OCI-LY1 (cell line): ENCODE measurements at regions not wholly inside any gene's neighbourhood (a gene's known extent, or its start where the extent isn't known, plus 50 kb on each side); places are given as distances from the start of the nearest gene placed in this dataset.

Source experiments
- EZH2 ChIP-seq: fragments of 200-600 bp; sonication (generic), shearing (Covaris generic); IDR thresholded peaks from 2 replicates; pipeline ENCODE4 v1.8.0; 2017; ENCODE audit warnings: borderline replicate concordance, mixed run types, mild to moderate bottlenecking, antibody characterized with exemption, low read length, moderate library complexity, mixed read lengths
- TF ChIP-seq, protein P1 (sequence below): fragments of 200-600 bp; sonication (generic), shearing (Covaris generic); IDR thresholded peaks from 2 replicates; pipeline ENCODE4 v1.5.1; 2017; ENCODE audit warnings: mild to moderate bottlenecking, antibody characterized with exemption, low read length, moderate library complexity, mixed read lengths

DNA sequence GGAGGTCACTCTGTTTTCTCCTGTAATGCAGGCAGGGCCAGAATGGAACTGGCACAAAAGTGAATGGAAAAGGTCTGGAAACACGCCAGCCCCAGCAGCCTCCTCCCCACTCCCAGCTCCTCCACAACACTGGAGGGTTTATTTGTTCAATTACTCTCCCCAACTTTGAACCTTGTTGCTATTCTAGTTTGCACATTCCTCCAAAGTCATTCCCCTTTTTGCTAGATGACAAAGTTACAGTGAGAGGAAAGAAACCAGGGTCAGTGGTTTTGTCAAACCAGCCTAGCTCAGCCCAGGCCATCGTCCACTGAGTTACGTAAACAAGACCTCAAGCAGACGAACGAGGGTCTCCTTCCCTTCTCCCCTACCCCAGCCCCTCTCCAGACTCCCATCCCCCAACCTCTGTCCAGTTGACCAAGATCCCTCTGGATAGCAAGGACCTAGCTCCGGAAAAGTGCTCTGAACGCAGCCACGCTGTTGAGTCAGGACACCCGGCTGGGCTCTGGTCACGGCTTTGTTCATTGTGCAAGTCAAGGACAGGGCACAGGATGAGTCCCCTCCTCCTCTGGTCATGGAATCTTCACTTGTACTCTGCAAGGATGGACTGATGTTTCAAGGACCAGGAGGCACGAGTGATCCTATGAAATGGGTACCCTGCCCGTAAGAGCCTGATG, 180.0 kb downstream of the USP12 start:
- TF ChIP-seq, protein P1, sequence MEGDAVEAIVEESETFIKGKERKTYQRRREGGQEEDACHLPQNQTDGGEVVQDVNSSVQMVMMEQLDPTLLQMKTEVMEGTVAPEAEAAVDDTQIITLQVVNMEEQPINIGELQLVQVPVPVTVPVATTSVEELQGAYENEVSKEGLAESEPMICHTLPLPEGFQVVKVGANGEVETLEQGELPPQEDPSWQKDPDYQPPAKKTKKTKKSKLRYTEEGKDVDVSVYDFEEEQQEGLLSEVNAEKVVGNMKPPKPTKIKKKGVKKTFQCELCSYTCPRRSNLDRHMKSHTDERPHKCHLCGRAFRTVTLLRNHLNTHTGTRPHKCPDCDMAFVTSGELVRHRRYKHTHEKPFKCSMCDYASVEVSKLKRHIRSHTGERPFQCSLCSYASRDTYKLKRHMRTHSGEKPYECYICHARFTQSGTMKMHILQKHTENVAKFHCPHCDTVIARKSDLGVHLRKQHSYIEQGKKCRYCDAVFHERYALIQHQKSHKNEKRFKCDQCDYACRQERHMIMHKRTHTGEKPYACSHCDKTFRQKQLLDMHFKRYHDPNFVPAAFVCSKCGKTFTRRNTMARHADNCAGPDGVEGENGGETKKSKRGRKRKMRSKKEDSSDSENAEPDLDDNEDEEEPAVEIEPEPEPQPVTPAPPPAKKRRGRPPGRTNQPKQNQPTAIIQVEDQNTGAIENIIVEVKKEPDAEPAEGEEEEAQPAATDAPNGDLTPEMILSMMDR, result no peak
- TF ChIP-seq EZH2, result no peak
